Stimulated activated naive CD8-positive, alpha-beta T cell treated with anti-CD3 and anti-CD28 coated beads, Interleukin-15, Interleukin-2, amounts not matched to agents 100 ng/mL and 50 ng/mL, for 24 hours (primary cell): ENCODE measurements at regions not wholly inside any gene's neighbourhood (a gene's known extent, or its start where the extent isn't known, plus 50 kb on each side); places are given as distances from the start of the nearest gene placed in this dataset.

Experiments
- H3K27ac Mint-ChIP-seq: one replicate; pipeline ENCODE4 v1.8.0; 2021; ENCODE audit warnings: mild to moderate bottlenecking, mixed read lengths
- H3K27me3 Mint-ChIP-seq: one replicate; pipeline ENCODE4 v1.8.0; 2021; ENCODE audit warnings: mixed read lengths
- H3K36me3 Mint-ChIP-seq: one replicate; pipeline ENCODE4 v1.8.0; 2021; ENCODE audit warnings: low read depth, mixed read lengths
- H3K4me1 Mint-ChIP-seq: one replicate; pipeline ENCODE4 v1.8.0; 2021; ENCODE audit warnings: low read depth, mixed read lengths
- H3K4me3 Mint-ChIP-seq: one replicate; pipeline ENCODE4 v1.8.0; 2021; ENCODE audit warnings: mild to moderate bottlenecking, mixed read lengths
- H3K9me3 Mint-ChIP-seq: one replicate; pipeline ENCODE4 v1.8.0; 2021; ENCODE audit warnings: mixed read lengths

GRCh38 chr2:239693761-239694415, 293.1 kb upstream of the HDAC4 start:
- no peaks in the 10 kb centered on the region for H3K4me1 Mint-ChIP-seq
- no peaks in the 10 kb centered on the region for H3K36me3 Mint-ChIP-seq
- no peaks in the 10 kb centered on the region for H3K9me3 Mint-ChIP-seq
- H3K4me3 Mint-ChIP-seq: no peak overlapping the region
- H3K27me3 Mint-ChIP-seq: no peaks in the 10 kb centered on the region
- H3K27ac Mint-ChIP-seq: no peak overlapping the region

- no peak overlapping the region for H3K27ac Mint-ChIP-seq
- no peaks in the 10 kb centered on the region for H3K36me3 Mint-ChIP-seq
- no peaks in the 10 kb centered on the region for H3K9me3 Mint-ChIP-seq
- H3K4me1 Mint-ChIP-seq: no peaks in the 10 kb centered on the region
- H3K27me3 Mint-ChIP-seq: no peaks in the 10 kb centered on the region
- H3K4me3 Mint-ChIP-seq: no peak overlapping the region
Measured at GRCh38 chr2:239693330-239693729, 292.5 kb upstream of the HDAC4 start.

DNA sequence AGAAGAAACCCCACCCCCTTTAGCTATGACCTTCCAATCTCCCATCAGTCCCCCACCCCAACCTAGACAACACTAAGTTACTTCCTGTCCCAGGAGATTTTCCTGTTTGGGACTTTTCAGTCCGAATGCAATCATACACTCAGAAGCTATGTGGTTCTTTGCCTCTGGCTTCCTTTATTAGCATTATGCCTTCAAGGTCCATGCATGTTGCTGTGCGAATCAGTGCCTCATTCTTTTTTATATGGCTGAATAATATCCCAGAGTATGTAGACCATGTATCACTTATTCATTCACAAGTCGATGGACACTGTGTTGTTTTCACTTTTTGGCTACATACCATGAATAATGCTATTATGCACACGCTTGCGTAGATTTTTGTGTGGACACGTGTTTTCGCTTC, 292.1 kb upstream of the HDAC4 start:
- no peaks in the 10 kb centered on the region for H3K9me3 Mint-ChIP-seq
- H3K27me3 Mint-ChIP-seq: no peaks in the 10 kb centered on the region
- H3K4me3 Mint-ChIP-seq: no peak overlapping the region
- H3K27ac Mint-ChIP-seq: no peak overlapping the region
- no peaks in the 10 kb centered on the region for H3K4me1 Mint-ChIP-seq
- H3K36me3 Mint-ChIP-seq: no peaks in the 10 kb centered on the region

DNA sequence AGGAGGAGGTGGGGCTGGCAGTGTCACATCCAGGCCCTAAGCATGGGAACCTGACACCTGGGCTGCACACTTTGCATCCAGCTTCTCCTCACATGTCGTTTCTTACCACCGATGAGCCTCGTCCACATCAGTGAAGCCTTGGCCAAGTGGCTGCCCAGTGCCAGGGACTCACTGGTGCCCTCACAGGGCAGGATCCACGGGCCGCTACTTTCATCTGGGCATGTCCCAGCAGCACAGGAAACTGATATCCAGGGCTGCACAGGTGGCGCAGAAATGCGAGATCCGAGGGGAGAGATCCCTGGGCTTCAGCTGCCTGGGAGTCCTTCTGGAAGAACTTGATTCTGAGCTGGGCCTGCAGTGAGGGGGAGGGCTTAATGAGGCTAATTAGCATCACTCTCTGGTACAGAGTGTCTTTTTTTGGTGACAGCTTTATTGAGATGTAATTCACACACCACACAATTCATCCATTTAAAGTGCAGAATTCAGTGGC, 291.6 kb upstream of the HDAC4 start:
- Mint-ChIP-seq H3K4me3 (no peak overlapping the region), H3K27ac (no peak overlapping the region), H3K4me1 (no peaks in the 10 kb centered on the region), H3K27me3 (peaks cover 2% of the 10 kb centered on the region), H3K9me3 (no peaks in the 10 kb centered on the region), H3K36me3 (no peaks in the 10 kb centered on the region)

DNA sequence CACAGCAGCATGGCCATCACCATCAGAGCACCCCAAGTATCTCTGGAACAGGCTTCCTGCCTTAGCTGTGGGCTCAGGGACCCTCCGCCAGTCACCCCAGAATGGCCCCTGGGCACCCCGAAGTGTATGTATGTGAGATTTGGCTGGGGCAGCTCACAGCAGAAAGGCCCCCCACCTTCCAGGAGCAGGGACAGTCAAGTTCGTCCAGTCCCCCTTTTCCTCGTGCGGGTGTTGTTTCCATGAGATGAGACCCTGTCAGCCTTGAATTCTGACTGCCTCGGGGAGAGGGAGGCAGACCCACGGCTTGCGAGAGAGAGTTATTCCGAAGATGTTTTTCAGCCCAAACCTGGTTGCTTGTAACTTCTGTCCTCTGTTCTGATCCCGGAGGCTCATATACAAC, 290.9 kb upstream of the HDAC4 start:
- H3K36me3 Mint-ChIP-seq: no peaks in the 10 kb centered on the region
- H3K4me1 Mint-ChIP-seq: no peaks in the 10 kb centered on the region
- no peaks in the 10 kb centered on the region for H3K9me3 Mint-ChIP-seq

GRCh38 chr2:239690651-239691631, 290.1 kb upstream of the HDAC4 start:
- Mint-ChIP-seq H3K27ac (no peak overlapping the region), H3K9me3 (no peaks in the 10 kb centered on the region), H3K4me3 (no peak overlapping the region), H3K4me1 (no peaks in the 10 kb centered on the region), H3K27me3 (peaks cover 3% of the 10 kb centered on the region), H3K36me3 (no peaks in the 10 kb centered on the region)

More for the DNA sequence above, 290.9 kb upstream of the HDAC4 start:
- H3K4me3 Mint-ChIP-seq: no peak overlapping the region
- H3K27ac Mint-ChIP-seq: no peak overlapping the region
- peaks cover 2% of the 10 kb centered on the region for H3K27me3 Mint-ChIP-seq

GRCh38 chr2:239689985-239690384, 289.2 kb upstream of the HDAC4 start:
- Mint-ChIP-seq H3K9me3 (no peaks in the 10 kb centered on the region), H3K27me3 (peaks cover 9% of the 10 kb centered on the region), H3K36me3 (no peaks in the 10 kb centered on the region), H3K4me3 (no peak overlapping the region), H3K4me1 (no peaks in the 10 kb centered on the region), H3K27ac (no peak overlapping the region)

DNA sequence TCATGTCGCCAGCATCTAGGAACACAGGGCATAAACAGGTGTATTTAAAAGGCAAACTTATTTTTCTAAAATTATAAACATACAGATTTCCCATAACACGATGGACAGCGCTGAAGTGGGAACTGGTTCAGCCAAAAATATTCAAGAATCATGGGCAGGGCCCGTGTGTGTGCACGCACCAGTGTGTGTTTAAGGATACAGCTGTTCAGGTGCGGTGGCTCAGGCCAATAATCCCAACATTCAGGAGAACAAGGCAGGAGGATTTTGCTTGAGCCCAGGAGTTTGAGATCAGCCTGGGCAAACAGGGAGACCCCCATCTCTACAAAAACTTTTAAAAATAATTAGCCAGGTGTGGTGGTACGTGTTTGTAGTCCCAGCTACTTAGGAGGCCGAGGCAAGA, 288.6 kb upstream of the HDAC4 start:
- Mint-ChIP-seq H3K27ac (no peak overlapping the region), H3K4me1 (no peaks in the 10 kb centered on the region), H3K9me3 (no peaks in the 10 kb centered on the region), H3K27me3 (peaks cover 10% of the 10 kb centered on the region), H3K36me3 (no peaks in the 10 kb centered on the region), H3K4me3 (no peak overlapping the region)

DNA sequence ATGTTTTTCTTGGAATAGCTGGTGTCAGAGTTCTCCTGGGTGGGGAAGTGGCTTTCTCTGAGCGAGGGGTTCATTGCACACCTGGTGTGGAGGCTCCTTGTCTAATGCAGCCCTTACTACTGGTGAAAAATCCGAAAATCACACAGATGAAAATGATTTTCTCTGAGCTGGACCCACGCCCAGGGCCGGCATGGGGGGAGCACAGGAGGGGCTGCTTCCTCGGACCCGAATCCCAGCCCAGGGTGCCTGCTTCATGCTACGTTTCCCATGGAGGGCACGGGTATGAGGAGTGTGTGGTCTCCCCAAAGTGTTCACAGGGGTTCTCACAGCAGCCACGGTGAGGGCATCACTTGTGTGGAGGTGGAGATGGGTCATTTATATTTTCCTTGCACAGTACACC, 288.0 kb upstream of the HDAC4 start:
- Mint-ChIP-seq H3K27me3 (peaks cover 16% of the 10 kb centered on the region), H3K36me3 (no peaks in the 10 kb centered on the region), H3K27ac (no peak overlapping the region), H3K4me1 (no peaks in the 10 kb centered on the region), H3K4me3 (no peak overlapping the region), H3K9me3 (no peaks in the 10 kb centered on the region)

DNA sequence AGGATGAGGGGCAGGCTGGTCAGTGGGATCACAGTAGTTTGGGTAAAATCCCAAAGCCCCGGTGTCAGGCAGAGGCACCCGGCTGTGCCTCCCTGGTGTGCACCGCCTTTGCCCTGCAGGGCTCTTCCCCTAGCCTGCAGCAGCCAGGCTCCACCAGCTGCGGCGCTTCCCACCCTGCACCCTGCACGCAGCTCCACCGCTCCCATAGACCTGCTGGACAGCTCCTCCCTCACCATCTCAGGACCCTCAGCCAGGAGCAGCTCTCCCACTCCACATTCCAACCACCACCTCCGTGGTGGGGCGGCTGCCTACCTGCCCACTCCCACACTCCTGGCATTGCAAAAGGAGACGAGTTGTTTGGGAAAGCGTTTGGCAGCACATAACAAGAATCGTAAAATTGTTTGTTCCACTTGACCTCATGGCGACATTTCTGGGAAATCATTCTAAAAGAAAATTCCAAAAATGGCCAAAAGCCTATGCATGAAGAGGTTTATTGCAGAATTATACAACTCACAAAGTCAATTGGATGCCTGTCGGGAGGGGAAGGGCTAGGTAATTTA, 287.4 kb upstream of the HDAC4 start:
- Mint-ChIP-seq H3K27ac (no peak overlapping the region), H3K4me3 (no peak overlapping the region), H3K9me3 (no peaks in the 10 kb centered on the region), H3K36me3 (no peaks in the 10 kb centered on the region), H3K4me1 (no peaks in the 10 kb centered on the region), H3K27me3 (peaks cover 17% of the 10 kb centered on the region)

DNA sequence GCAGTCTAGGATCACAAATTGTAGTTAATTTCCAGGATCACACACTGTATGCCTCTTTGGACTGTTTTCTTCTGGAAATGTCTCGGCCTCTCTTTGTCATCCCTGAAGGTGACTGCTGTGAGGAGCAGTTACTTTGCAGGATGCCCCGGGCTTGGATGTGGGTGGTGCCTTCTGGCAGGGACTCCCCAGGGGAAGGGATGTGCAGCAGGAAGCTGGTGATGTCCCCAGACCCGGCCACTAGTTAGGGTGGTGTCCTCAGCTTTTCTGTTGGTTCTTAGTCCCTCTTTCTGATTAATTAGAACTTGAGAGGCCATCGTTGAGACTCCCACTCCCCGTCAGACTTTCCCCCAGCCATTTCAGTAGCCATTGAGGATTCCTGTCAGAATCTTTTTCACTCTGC, 286.6 kb upstream of the HDAC4 start:
- H3K4me1 Mint-ChIP-seq: no peaks in the 10 kb centered on the region
- H3K4me3 Mint-ChIP-seq: no peak overlapping the region
- peaks cover 22% of the 10 kb centered on the region for H3K27me3 Mint-ChIP-seq
- H3K27ac Mint-ChIP-seq: no peak overlapping the region
- H3K36me3 Mint-ChIP-seq: no peaks in the 10 kb centered on the region
- H3K9me3 Mint-ChIP-seq: no peaks in the 10 kb centered on the region

GRCh38 chr2:239685965-239686364, 285.1 kb upstream of the HDAC4 start:
- H3K4me3 Mint-ChIP-seq: no peak overlapping the region
- H3K4me1 Mint-ChIP-seq: no peaks in the 10 kb centered on the region
- H3K36me3 Mint-ChIP-seq: no peaks in the 10 kb centered on the region
- peaks cover 3% of the 10 kb centered on the region for H3K9me3 Mint-ChIP-seq
- H3K27me3 Mint-ChIP-seq: peaks cover 22% of the 10 kb centered on the region
- no peak overlapping the region for H3K27ac Mint-ChIP-seq

GRCh38 chr2:239685556-239685955, 284.7 kb upstream of the HDAC4 start:
- Mint-ChIP-seq H3K27me3 (peaks cover 22% of the 10 kb centered on the region), H3K9me3 (peaks cover 3% of the 10 kb centered on the region), H3K4me3 (no peak overlapping the region), H3K4me1 (no peaks in the 10 kb centered on the region), H3K27ac (no peak overlapping the region), H3K36me3 (no peaks in the 10 kb centered on the region)

DNA sequence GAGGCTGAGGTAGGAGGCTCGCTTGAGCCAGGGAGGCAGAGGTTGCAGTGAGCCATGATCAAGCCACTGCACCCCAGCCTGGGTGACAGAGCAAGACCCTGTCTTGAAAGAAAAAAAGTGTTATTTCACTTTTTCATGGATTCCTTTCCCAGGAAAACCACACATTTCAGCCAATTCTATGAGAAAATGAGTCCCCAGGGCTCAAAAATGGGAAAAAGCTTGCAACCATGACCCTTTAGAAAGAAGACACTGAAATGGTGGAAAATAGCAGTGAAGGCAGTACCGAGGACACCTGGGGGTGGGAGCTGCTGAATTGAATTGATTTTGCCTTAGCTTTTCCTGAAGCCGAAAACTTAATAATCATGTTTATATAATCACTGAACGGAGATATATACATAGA, 284.2 kb upstream of the HDAC4 start:
- peaks cover 22% of the 10 kb centered on the region for H3K27me3 Mint-ChIP-seq
- no peaks in the 10 kb centered on the region for H3K36me3 Mint-ChIP-seq
- no peak overlapping the region for H3K27ac Mint-ChIP-seq
- peaks cover 3% of the 10 kb centered on the region for H3K9me3 Mint-ChIP-seq
- H3K4me1 Mint-ChIP-seq: no peaks in the 10 kb centered on the region
- no peak overlapping the region for H3K4me3 Mint-ChIP-seq

DNA sequence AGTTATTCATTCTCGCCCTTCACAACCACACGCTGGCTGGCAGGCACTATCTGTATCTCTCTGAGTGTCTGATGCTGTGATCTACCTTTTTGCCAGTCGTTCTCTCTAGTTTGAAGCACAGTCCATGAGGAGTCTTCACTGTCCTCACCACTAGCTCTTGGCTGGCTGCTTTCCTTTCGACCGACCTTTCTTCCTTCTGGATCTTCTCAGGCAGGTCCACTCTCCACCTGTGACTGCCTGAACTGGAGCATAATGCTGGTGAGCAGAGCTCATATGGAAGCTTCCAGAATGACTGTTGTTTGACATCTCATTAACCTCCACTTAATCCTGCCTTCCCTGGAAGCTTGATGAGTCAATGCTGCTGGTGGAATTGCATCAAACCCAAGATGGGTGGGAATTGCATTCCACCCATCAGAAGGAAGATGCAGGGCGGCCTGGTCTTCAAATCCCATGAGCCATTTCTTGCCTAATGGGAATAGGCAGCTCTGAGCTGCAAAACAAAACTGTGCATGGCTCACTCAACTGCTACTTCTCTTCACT, 283.5 kb upstream of the HDAC4 start:
- Mint-ChIP-seq H3K27ac (no peak overlapping the region), H3K4me1 (no peaks in the 10 kb centered on the region), H3K27me3 (peaks cover 22% of the 10 kb centered on the region), H3K4me3 (no peak overlapping the region), H3K36me3 (no peaks in the 10 kb centered on the region), H3K9me3 (peaks cover 3% of the 10 kb centered on the region)
